A549 (cell line): ENCODE measurements at regions not wholly inside any gene's neighbourhood (a gene's known extent, or its start where the extent isn't known, plus 50 kb on each side); places are given as distances from the start of the nearest gene placed in this dataset.

Experiments
- ATAC-seq, 2 experiments: fragments of 200-7000 bp in 1 of 2; fragments of >200 bp in 1 of 2; cut with Nextera tagmentation in 1 of 2; cut with Tn5 transposase in 1 of 2; 3 replicates each; pipeline versions ENCODE4 v1.8.0 to v1.9.1; 2018 to 2020; ENCODE audit warnings: mild to moderate bottlenecking in 1 of 2, moderate library complexity in 1 of 2
- CTCF ChIA-PET: fragments of 300-600 bp; sonication (Branson Sonifier 250); formaldehyde crosslinking; extraction: SDS; loops from one replicate; lab custom pipeline; 2021; ENCODE audit warnings: antibody characterized with exemption, inconsistent platforms; lab: Yijun Ruan, JAX
- POLR2A ChIA-PET: fragments of 350-600 bp; formaldehyde crosslinking; extraction: SDS; loops from one replicate; lab custom pipeline; 2021; ENCODE audit warnings: antibody characterized with exemption, inconsistent platforms; lab: Yijun Ruan, JAX
- DNase-seq, 2 experiments: peaks; one replicate each; pipeline versions ENCODE4 v3.0.0 to v3.0.0-alpha.2; 2011 to 2016; ENCODE audit warnings: low read depth in 1 of 2, low spot score in 1 of 2
- FAIRE-seq: peaks from 2 replicates; lab custom pipeline; 2011; peaks lifted over from hg19 to GRCh38; lab: Jason Lieb, UNC
- H3K27ac ChIP-seq, 2 experiments: fragments of >200 bp; sonication (Bioruptor Twin); formaldehyde crosslinking; 3 replicates each; pipeline ENCODE4 v1.5.1; 2016 to 2017
- H3K4me1 ChIP-seq: fragments of >200 bp; sonication (Bioruptor Twin); formaldehyde crosslinking; 3 replicates; pipeline ENCODE4 v1.6.1; 2016
- H3K4me2 ChIP-seq: fragments of >200 bp; sonication (Bioruptor Twin); formaldehyde crosslinking; 3 replicates; pipeline ENCODE4 v1.6.1; 2016
- H3K4me3 ChIP-seq: fragments of >200 bp; sonication (Bioruptor Twin); formaldehyde crosslinking; 3 replicates; pipeline ENCODE4 v1.5.1; 2016
- H3K9me3 ChIP-seq: fragments of >200 bp; sonication (Bioruptor Twin); formaldehyde crosslinking; 3 replicates; pipeline ENCODE4 v1.6.1; 2016
- CBX2 ChIP-seq: fragments of 200-600 bp; sonication (generic); IDR thresholded peaks from 2 replicates; pipeline ENCODE4 v1.6.1; 2016; ENCODE audit warnings: low read depth, mild to moderate bottlenecking, borderline replicate concordance
- CHD2 ChIP-seq: fragments of 150-350 bp; IDR thresholded peaks from 2 replicates; pipeline ENCODE4 v1.6.1; 2014; ENCODE audit warnings: low read length; ENCODE audit not compliant: partially characterized antibody
- EHMT2 ChIP-seq: fragments of 200-600 bp; sonication (generic); IDR thresholded peaks from 2 replicates; pipeline ENCODE4 v1.6.1; 2016; ENCODE audit warnings: antibody characterized with exemption, low read depth, mild to moderate bottlenecking, moderate library complexity
- FOSB ChIP-seq: fragments of 250-450 bp; sonication (Bioruptor Pico); IDR thresholded peaks from 2 replicates; pipeline ENCODE4 v1.5.0; 2020; ENCODE audit warnings: mild to moderate bottlenecking, moderate library complexity
- FOSL2 ChIP-seq, 2 experiments: fragments of 450-650 bp in 1 of 2; fragments of >200 bp in 1 of 2; sonication (Bioruptor Twin) in 1 of 2; formaldehyde crosslinking; IDR thresholded peaks; 2 replicates each; pipeline versions ENCODE4 v1.5.0 to v1.6.1; 2016 to 2020; ENCODE audit warnings: mild to moderate bottlenecking in 1 of 2, moderate library complexity in 1 of 2
- HEYL ChIP-seq: fragments of 250-450 bp; sonication (Bioruptor Pico); IDR thresholded peaks from 2 replicates; pipeline ENCODE4 v1.8.0; 2021; ENCODE audit warnings: mild to moderate bottlenecking, moderate library complexity
- HOXA7 ChIP-seq: fragments of 250-450 bp; sonication (Bioruptor Pico); IDR thresholded peaks from 2 replicates; pipeline ENCODE4 v1.5.0; 2020; ENCODE audit warnings: mild to moderate bottlenecking, moderate library complexity
- HOXB13 ChIP-seq: fragments of 250-450 bp; sonication (Bioruptor Pico); IDR thresholded peaks from 2 replicates; pipeline ENCODE4 v1.5.0; 2020; ENCODE audit warnings: low read depth, mild to moderate bottlenecking, moderate library complexity
- HOXB5 ChIP-seq: fragments of 250-450 bp; sonication (Bioruptor Pico); IDR thresholded peaks from 2 replicates; pipeline ENCODE4 v1.5.0; 2020; ENCODE audit warnings: mild to moderate bottlenecking, moderate library complexity
- JUN ChIP-seq, 2 experiments: fragments of >200 bp; sonication (Bioruptor Twin); formaldehyde crosslinking; IDR thresholded peaks; 2 replicates in 1 of 2; 3 replicates in 1 of 2; pipeline ENCODE4 v1.6.1; 2016 to 2017
- JUNB ChIP-seq: fragments of >200 bp; sonication (Bioruptor Twin); formaldehyde crosslinking; IDR thresholded peaks from 2 replicates; pipeline ENCODE4 v1.6.1; 2016
- KDM1A ChIP-seq: fragments of 200-600 bp; sonication (generic); IDR thresholded peaks from 2 replicates; pipeline ENCODE4 v1.6.1; 2016; ENCODE audit warnings: low read depth, mild to moderate bottlenecking
- KDM5A ChIP-seq: fragments of 200-600 bp; sonication (generic); IDR thresholded peaks from 2 replicates; pipeline ENCODE4 v1.6.1; 2016; ENCODE audit warnings: antibody characterized with exemption, mild to moderate bottlenecking
- MAZ ChIP-seq: fragments of 150-350 bp; IDR thresholded peaks from 2 replicates; pipeline ENCODE4 v1.6.1; 2014; ENCODE audit warnings: antibody characterized with exemption, low read depth, low read length, borderline replicate concordance
- PHF8 ChIP-seq: fragments of 200-600 bp; sonication (generic); IDR thresholded peaks from 2 replicates; pipeline ENCODE4 v1.6.1; 2016; ENCODE audit warnings: low read depth, mild to moderate bottlenecking, antibody characterized with exemption, moderate library complexity, borderline replicate concordance
- POLR2A ChIP-seq: IDR thresholded peaks from 2 replicates; pipeline ENCODE4 v1.6.1; 2012; ENCODE audit warnings: mild to moderate bottlenecking, low read length
- POLR2AphosphoS2 ChIP-seq: conservative IDR thresholded peaks from 2 replicates; pipeline ENCODE4 v1.6.1; 2012; ENCODE audit warnings: low read length, improper control_type of control experiment, inconsistent platforms
- RARB ChIP-seq: fragments of 250-450 bp; sonication (Bioruptor Pico); IDR thresholded peaks from 2 replicates; pipeline ENCODE4 v1.8.0; 2021; ENCODE audit warnings: mild to moderate bottlenecking, moderate library complexity
- RCOR1 ChIP-seq: fragments of 150-350 bp; IDR thresholded peaks from 2 replicates; pipeline ENCODE4 v1.6.1; 2014; ENCODE audit warnings: antibody characterized with exemption, low read length, low read depth
- RNF2 ChIP-seq: fragments of 200-600 bp; sonication (generic); IDR thresholded peaks from 2 replicates; pipeline ENCODE4 v1.6.1; 2016; ENCODE audit warnings: low read depth, mild to moderate bottlenecking, antibody characterized with exemption, moderate library complexity, borderline replicate concordance
- SMC3 ChIP-seq: fragments of >200 bp; sonication (Bioruptor Twin); formaldehyde crosslinking; IDR thresholded peaks from 3 replicates; pipeline ENCODE4 v1.6.1; 2018; ENCODE audit warnings: inconsistent platforms
- TFCP2L1 ChIP-seq: fragments of 250-450 bp; sonication (Bioruptor Pico); IDR thresholded peaks from 2 replicates; pipeline ENCODE4 v1.5.0; 2021; ENCODE audit warnings: mild to moderate bottlenecking
- TP53 ChIP-seq: fragments of 250-450 bp; sonication (Bioruptor Pico); IDR thresholded peaks from 2 replicates; pipeline ENCODE4 v1.5.0; 2021; ENCODE audit warnings: mild to moderate bottlenecking, moderate library complexity
- ZNF302 ChIP-seq: fragments of 250-450 bp; sonication (Bioruptor Pico); IDR thresholded peaks from 2 replicates; pipeline ENCODE4 v1.9.0; 2021; ENCODE audit warnings: inconsistent platforms, mild to moderate bottlenecking, moderate library complexity
- ZSCAN20 ChIP-seq: fragments of 250-450 bp; sonication (Bioruptor Pico); IDR thresholded peaks from 2 replicates; pipeline ENCODE4 v1.8.0; 2022; ENCODE audit warnings: mild to moderate bottlenecking, moderate library complexity
- WGBS: methylation state at CpG from one replicate; pipeline ENCODE4 v1.1.6; 2017; ENCODE audit errors: missing lambda C conversion rate; 5-methylcytosine and 5-hydroxymethylcytosine counted together
- TF ChIP-seq, protein P1 (sequence below): fragments of >200 bp; sonication (Bioruptor Twin); formaldehyde crosslinking; IDR thresholded peaks from 3 replicates; pipeline ENCODE4 v1.5.1; 2016
- TF ChIP-seq, protein P2 (sequence below): fragments of >200 bp; sonication (Bioruptor Twin); formaldehyde crosslinking; IDR thresholded peaks from 3 replicates; pipeline ENCODE4 v1.6.1; 2016
- TF ChIP-seq, protein P3 (sequence below): IDR thresholded peaks from 2 replicates; pipeline ENCODE4 v1.6.1; 2012

GRCh38 chr6:98572579-98572978 lies 261.8 kb upstream of the POU3F2 start:
- no peak for TF ChIP-seq POLR2AphosphoS2
- no peak for TF ChIP-seq FOSL2 (IDR thresholded peaks at IDR 0.05)
- no peak for TF ChIP-seq FOSL2 (CRISPR knock-in tag; IDR thresholded peaks at IDR 0.05)
- TF ChIP-seq TFCP2L1 (CRISPR knock-in tag), result no peak
- no peak for TF ChIP-seq CHD2
- no peak for TF ChIP-seq JUNB
- TF ChIP-seq ZSCAN20, result no peak
- TF ChIP-seq MAZ, result no peak
- no peak for TF ChIP-seq HEYL (CRISPR knock-in tag)
- TF ChIP-seq HOXB13 (CRISPR knock-in tag), result no peak
- no peak for TF ChIP-seq FOSB (CRISPR knock-in tag)
- no peak for TF ChIP-seq RNF2
- TF ChIP-seq RARB (CRISPR knock-in tag), result no peak
- TF ChIP-seq RCOR1, result no peak
- TF ChIP-seq, protein P1, sequence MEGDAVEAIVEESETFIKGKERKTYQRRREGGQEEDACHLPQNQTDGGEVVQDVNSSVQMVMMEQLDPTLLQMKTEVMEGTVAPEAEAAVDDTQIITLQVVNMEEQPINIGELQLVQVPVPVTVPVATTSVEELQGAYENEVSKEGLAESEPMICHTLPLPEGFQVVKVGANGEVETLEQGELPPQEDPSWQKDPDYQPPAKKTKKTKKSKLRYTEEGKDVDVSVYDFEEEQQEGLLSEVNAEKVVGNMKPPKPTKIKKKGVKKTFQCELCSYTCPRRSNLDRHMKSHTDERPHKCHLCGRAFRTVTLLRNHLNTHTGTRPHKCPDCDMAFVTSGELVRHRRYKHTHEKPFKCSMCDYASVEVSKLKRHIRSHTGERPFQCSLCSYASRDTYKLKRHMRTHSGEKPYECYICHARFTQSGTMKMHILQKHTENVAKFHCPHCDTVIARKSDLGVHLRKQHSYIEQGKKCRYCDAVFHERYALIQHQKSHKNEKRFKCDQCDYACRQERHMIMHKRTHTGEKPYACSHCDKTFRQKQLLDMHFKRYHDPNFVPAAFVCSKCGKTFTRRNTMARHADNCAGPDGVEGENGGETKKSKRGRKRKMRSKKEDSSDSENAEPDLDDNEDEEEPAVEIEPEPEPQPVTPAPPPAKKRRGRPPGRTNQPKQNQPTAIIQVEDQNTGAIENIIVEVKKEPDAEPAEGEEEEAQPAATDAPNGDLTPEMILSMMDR, result no peak
- no peak for TF ChIP-seq CBX2
- TF ChIP-seq ZNF302 (CRISPR knock-in tag), result no peak
- TF ChIP-seq POLR2A, result no peak
- TF ChIP-seq HOXB5 (CRISPR knock-in tag), result no peak
- POLR2A ChIA-PET, result no interaction called here
- ATAC-seq (no peak), FAIRE-seq (no peak), DNase-seq (no peak)
- H3K4me1 ChIP-seq, result no peaks in the 10 kb centered on the region
- H3K27ac ChIP-seq, result no peak overlapping the region
- H3K4me3 ChIP-seq, result no peak overlapping the region
- H3K9me3 ChIP-seq, result no peaks in the 10 kb centered on the region
- WGBS, result 3% methylated on average over 1 of the region's 1 CpG
- CTCF ChIA-PET, result no interaction called here
- no peak overlapping the region for H3K4me2 ChIP-seq

DNA sequence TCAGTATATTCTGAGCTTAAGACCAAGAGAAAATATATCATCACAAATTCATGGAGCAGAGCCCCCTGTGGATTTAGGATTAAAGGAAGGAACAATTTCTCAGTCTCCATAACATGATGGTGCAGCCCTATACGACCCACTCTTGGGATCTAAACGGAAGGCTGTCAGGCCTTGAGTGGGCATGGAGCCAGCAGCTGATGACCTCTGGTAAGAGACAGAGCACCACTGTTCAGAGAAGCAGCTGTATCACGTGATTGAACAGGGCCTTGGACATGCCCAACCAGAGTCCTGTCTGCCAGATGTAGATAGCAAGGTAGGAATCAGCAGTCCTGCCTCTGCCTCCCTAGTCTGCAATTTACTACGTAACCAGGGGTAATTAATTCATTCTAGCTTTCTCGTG lies 259.4 kb upstream of the POU3F2 start:
- no peaks in the 10 kb centered on the region for H3K4me1 ChIP-seq
- no peak overlapping the region for H3K4me3 ChIP-seq
- TF ChIP-seq POLR2A, result no peak
- TF ChIP-seq SMC3, result no peak
- TF ChIP-seq PHF8, result no peak
- TF ChIP-seq JUN (IDR thresholded peaks at IDR 0.05), result no peak
- TF ChIP-seq, protein P2, sequence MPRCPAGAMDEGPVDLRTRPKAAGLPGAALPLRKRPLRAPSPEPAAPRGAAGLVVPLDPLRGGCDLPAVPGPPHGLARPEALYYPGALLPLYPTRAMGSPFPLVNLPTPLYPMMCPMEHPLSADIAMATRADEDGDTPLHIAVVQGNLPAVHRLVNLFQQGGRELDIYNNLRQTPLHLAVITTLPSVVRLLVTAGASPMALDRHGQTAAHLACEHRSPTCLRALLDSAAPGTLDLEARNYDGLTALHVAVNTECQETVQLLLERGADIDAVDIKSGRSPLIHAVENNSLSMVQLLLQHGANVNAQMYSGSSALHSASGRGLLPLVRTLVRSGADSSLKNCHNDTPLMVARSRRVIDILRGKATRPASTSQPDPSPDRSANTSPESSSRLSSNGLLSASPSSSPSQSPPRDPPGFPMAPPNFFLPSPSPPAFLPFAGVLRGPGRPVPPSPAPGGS, result no peak
- TF ChIP-seq HOXA7 (CRISPR knock-in tag), result no peak
- TF ChIP-seq ZSCAN20, result no peak
- TF ChIP-seq RCOR1, result no peak
- no peak for TF ChIP-seq TP53 (CRISPR knock-in tag)
- TF ChIP-seq KDM1A, result no peak
- no peaks in the 10 kb centered on the region for H3K9me3 ChIP-seq
- ChIA-PET CTCF (no interaction called here), POLR2A (no interaction called here)
- DNase-seq (peak in 1 of 2 experiments; percentile 0), FAIRE-seq (no peak), ATAC-seq (no peak)
- WGBS, result 16% methylated on average over 5 of the region's 5 CpGs
- no peak overlapping the region for H3K4me2 ChIP-seq
- H3K27ac ChIP-seq, result no peak overlapping the region

- Histone ChIP-seq H3K9me3 (no peaks in the 10 kb centered on the region), H3K4me2 (no peak overlapping the region), H3K27ac (no peak overlapping the region), H3K4me3 (no peak overlapping the region), H3K4me1 (no peaks in the 10 kb centered on the region)
- no peak for FAIRE-seq
- CTCF ChIA-PET, result interaction anchor here (0.8 kb wide), 1 partner anchor 19 kb away, joined by 3 read pairs; no protein-coding TSS in a partner anchor
- DNase-seq, result no peak
- TF ChIP-seq EHMT2, result no peak
- TF ChIP-seq, protein P3, sequence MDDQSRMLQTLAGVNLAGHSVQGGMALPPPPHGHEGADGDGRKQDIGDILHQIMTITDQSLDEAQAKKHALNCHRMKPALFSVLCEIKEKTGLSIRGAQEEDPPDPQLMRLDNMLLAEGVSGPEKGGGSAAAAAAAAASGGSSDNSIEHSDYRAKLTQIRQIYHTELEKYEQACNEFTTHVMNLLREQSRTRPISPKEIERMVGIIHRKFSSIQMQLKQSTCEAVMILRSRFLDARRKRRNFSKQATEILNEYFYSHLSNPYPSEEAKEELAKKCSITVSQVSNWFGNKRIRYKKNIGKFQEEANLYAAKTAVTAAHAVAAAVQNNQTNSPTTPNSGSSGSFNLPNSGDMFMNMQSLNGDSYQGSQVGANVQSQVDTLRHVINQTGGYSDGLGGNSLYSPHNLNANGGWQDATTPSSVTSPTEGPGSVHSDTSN, result no peak
- TF ChIP-seq KDM5A, result no peak
- no peak for ATAC-seq
- POLR2A ChIA-PET, result no interaction called here
Measured at GRCh38 chr6:98576791-98577190, 257.6 kb upstream of the POU3F2 start.
